Activated CD4-positive, alpha-beta memory T cell treated with anti-CD3 and anti-CD28 coated beads, Interleukin-2, amount 10 ng/mL, durations not matched to agents 7 days and 5 days (primary cell): ENCODE measurements at regions not wholly inside any gene's neighbourhood (a gene's known extent, or its start where the extent isn't known, plus 50 kb on each side); places are given as distances from the start of the nearest gene placed in this dataset.
"Not testable (repeated sequence)": the region's sequence is repeated elsewhere in the genome, so short reads cannot be mapped to it uniquely, and the experiment has no call there.

Experiments used
- CTCF ChIA-PET: fragments of 350-600 bp; sonication (Branson Sonifier 250); formaldehyde crosslinking; loops from one replicate; lab custom pipeline; 2021; ENCODE audit warnings: antibody characterized with exemption, inconsistent platforms; lab: Charles Lee
- POLR2A ChIA-PET: fragments of 350-600 bp; sonication (Branson Sonifier 250); formaldehyde crosslinking; loops from one replicate; lab custom pipeline; 2021; ENCODE audit warnings: antibody characterized with exemption; lab: Charles Lee
- DNase-seq: peaks from one replicate; pipeline ENCODE4 v3.0.0-alpha.2; 2020
- H3K27ac Mint-ChIP-seq: one replicate; pipeline ENCODE4 v1.8.0; 2021; ENCODE audit warnings: mild to moderate bottlenecking, mixed read lengths
- H3K27me3 Mint-ChIP-seq: one replicate; pipeline ENCODE4 v1.8.0; 2021; ENCODE audit warnings: mixed read lengths
- H3K36me3 Mint-ChIP-seq: one replicate; pipeline ENCODE4 v1.8.0; 2021; ENCODE audit warnings: low read depth, mixed read lengths
- H3K4me1 Mint-ChIP-seq: one replicate; pipeline ENCODE4 v1.8.0; 2021; ENCODE audit warnings: mixed read lengths
- H3K4me3 Mint-ChIP-seq: one replicate; pipeline ENCODE4 v1.8.0; 2021; ENCODE audit warnings: mild to moderate bottlenecking, mixed read lengths
- H3K9me3 Mint-ChIP-seq: one replicate; pipeline ENCODE4 v1.8.0; 2021; ENCODE audit warnings: mixed read lengths

- H3K4me3 Mint-ChIP-seq, H3K27me3 Mint-ChIP-seq, H3K9me3 Mint-ChIP-seq, POLR2A ChIA-PET, CTCF ChIA-PET, H3K27ac Mint-ChIP-seq, H3K36me3 Mint-ChIP-seq, H3K4me1 Mint-ChIP-seq, DNase-seq: not testable (repeated sequence)
Measured at GRCh38 chr5:176018598-176018997, 50.5 kb upstream of the THOC3 start.

GRCh38 chr5:176020852-176021251 lies 52.7 kb upstream of the THOC3 start:
- H3K36me3 Mint-ChIP-seq, CTCF ChIA-PET, H3K4me3 Mint-ChIP-seq, POLR2A ChIA-PET, H3K27ac Mint-ChIP-seq, H3K9me3 Mint-ChIP-seq, H3K4me1 Mint-ChIP-seq, H3K27me3 Mint-ChIP-seq, DNase-seq: not testable (repeated sequence)

- H3K9me3 Mint-ChIP-seq, CTCF ChIA-PET, H3K27me3 Mint-ChIP-seq, H3K27ac Mint-ChIP-seq, H3K4me3 Mint-ChIP-seq, DNase-seq, H3K4me1 Mint-ChIP-seq, H3K36me3 Mint-ChIP-seq, POLR2A ChIA-PET: not testable (repeated sequence)
Measured at GRCh38 chr5:176023535-176023934, 55.4 kb upstream of the THOC3 start.

GRCh38 chr5:176029445-176029844 lies 61.3 kb upstream of the THOC3 start:
- H3K4me3 Mint-ChIP-seq, H3K9me3 Mint-ChIP-seq, DNase-seq, H3K27ac Mint-ChIP-seq, H3K27me3 Mint-ChIP-seq, H3K4me1 Mint-ChIP-seq, POLR2A ChIA-PET, CTCF ChIA-PET, H3K36me3 Mint-ChIP-seq: not testable (repeated sequence)

GRCh38 chr5:176030361-176031117 lies 62.4 kb upstream of the THOC3 start:
- H3K4me1 Mint-ChIP-seq, POLR2A ChIA-PET, H3K27me3 Mint-ChIP-seq, H3K9me3 Mint-ChIP-seq, H3K27ac Mint-ChIP-seq, H3K4me3 Mint-ChIP-seq, H3K36me3 Mint-ChIP-seq, DNase-seq, CTCF ChIA-PET: not testable (repeated sequence)

GRCh38 chr5:176031118-176031510 lies 63.0 kb upstream of the THOC3 start:
- H3K27me3 Mint-ChIP-seq, H3K9me3 Mint-ChIP-seq, H3K4me3 Mint-ChIP-seq, H3K36me3 Mint-ChIP-seq, CTCF ChIA-PET, H3K27ac Mint-ChIP-seq, POLR2A ChIA-PET, DNase-seq: not testable (repeated sequence)
- H3K4me1 Mint-ChIP-seq, result peaks cover 14% of the 10 kb centered on the region

- DNase-seq, H3K36me3 Mint-ChIP-seq, H3K9me3 Mint-ChIP-seq, H3K27me3 Mint-ChIP-seq, CTCF ChIA-PET, H3K4me3 Mint-ChIP-seq, POLR2A ChIA-PET: not testable (repeated sequence)
- Mint-ChIP-seq H3K27ac (peak overlapping the region; percentile 40), H3K4me1 (peaks cover 18% of the 10 kb centered on the region)
Measured at GRCh38 chr5:176033186-176033585, 65.1 kb upstream of the THOC3 start.

GRCh38 chr5:176034407-176035200 lies 66.5 kb upstream of the THOC3 start:
- POLR2A ChIA-PET, CTCF ChIA-PET, H3K9me3 Mint-ChIP-seq, H3K27me3 Mint-ChIP-seq, H3K36me3 Mint-ChIP-seq: not testable (repeated sequence)
- peak overlapping the region; percentile 13 for H3K4me3 Mint-ChIP-seq
- H3K4me1 Mint-ChIP-seq, result peaks cover 24% of the 10 kb centered on the region
- H3K27ac Mint-ChIP-seq, result peak overlapping the region; percentile 29
- peak; percentile 51 for DNase-seq

- peaks cover 26% of the 10 kb centered on the region for H3K4me1 Mint-ChIP-seq
- CTCF ChIA-PET, H3K36me3 Mint-ChIP-seq, DNase-seq, H3K9me3 Mint-ChIP-seq, H3K27me3 Mint-ChIP-seq, POLR2A ChIA-PET: not testable (repeated sequence)
- H3K4me3 Mint-ChIP-seq, result peak overlapping the region; percentile 13
- peak overlapping the region; percentile 29 for H3K27ac Mint-ChIP-seq
Measured at GRCh38 chr5:176035201-176035530, 67.1 kb upstream of the THOC3 start.

- H3K36me3 Mint-ChIP-seq, H3K9me3 Mint-ChIP-seq, H3K27me3 Mint-ChIP-seq, CTCF ChIA-PET, DNase-seq, H3K4me3 Mint-ChIP-seq, POLR2A ChIA-PET: not testable (repeated sequence)
- Mint-ChIP-seq H3K4me1 (peaks cover 27% of the 10 kb centered on the region), H3K27ac (peak overlapping the region; percentile 27)
Measured at GRCh38 chr5:176035816-176036308, 67.7 kb upstream of the THOC3 start.

GRCh38 chr5:176036391-176036790 lies 68.3 kb upstream of the THOC3 start:
- POLR2A ChIA-PET, H3K9me3 Mint-ChIP-seq, DNase-seq, H3K27me3 Mint-ChIP-seq, H3K4me3 Mint-ChIP-seq, H3K36me3 Mint-ChIP-seq, CTCF ChIA-PET: not testable (repeated sequence)
- Mint-ChIP-seq H3K27ac (peak overlapping the region; percentile 27), H3K4me1 (peaks cover 27% of the 10 kb centered on the region)

GRCh38 chr5:176037190-176037589 lies 69.1 kb upstream of the THOC3 start:
- H3K4me3 Mint-ChIP-seq, H3K9me3 Mint-ChIP-seq, POLR2A ChIA-PET, DNase-seq, H3K36me3 Mint-ChIP-seq, H3K27me3 Mint-ChIP-seq, H3K27ac Mint-ChIP-seq, CTCF ChIA-PET: not testable (repeated sequence)
- H3K4me1 Mint-ChIP-seq, result peaks cover 31% of the 10 kb centered on the region

GRCh38 chr5:176040105-176040801 lies 72.1 kb upstream of the THOC3 start:
- H3K36me3 Mint-ChIP-seq, H3K27me3 Mint-ChIP-seq, POLR2A ChIA-PET, H3K4me3 Mint-ChIP-seq, H3K27ac Mint-ChIP-seq, H3K9me3 Mint-ChIP-seq, DNase-seq, CTCF ChIA-PET: not testable (repeated sequence)
- H3K4me1 Mint-ChIP-seq, result peaks cover 29% of the 10 kb centered on the region
